PC-9 (cell line): ENCODE measurements at regions not wholly inside any gene's neighbourhood (a gene's known extent, or its start where the extent isn't known, plus 50 kb on each side); places are given as distances from the start of the nearest gene placed in this dataset.

ENCODE experiments used
- EZH2 ChIP-seq: fragments of 200-600 bp; sonication (generic); IDR thresholded peaks from 2 replicates; pipeline ENCODE4 v1.8.0; 2017; ENCODE audit warnings: antibody characterized with exemption, low read depth
- TF ChIP-seq, protein P1 (sequence below): fragments of 200-600 bp; sonication (generic); conservative IDR thresholded peaks from 2 replicates; pipeline ENCODE4 v1.6.1; 2017; ENCODE audit warnings: mixed run types, antibody characterized with exemption, mild to moderate bottlenecking, moderate library complexity

GRCh38 chr12:97764700-97765099 lies 302.1 kb downstream of the RMST start:
- no peak for TF ChIP-seq EZH2
- TF ChIP-seq, protein P1, sequence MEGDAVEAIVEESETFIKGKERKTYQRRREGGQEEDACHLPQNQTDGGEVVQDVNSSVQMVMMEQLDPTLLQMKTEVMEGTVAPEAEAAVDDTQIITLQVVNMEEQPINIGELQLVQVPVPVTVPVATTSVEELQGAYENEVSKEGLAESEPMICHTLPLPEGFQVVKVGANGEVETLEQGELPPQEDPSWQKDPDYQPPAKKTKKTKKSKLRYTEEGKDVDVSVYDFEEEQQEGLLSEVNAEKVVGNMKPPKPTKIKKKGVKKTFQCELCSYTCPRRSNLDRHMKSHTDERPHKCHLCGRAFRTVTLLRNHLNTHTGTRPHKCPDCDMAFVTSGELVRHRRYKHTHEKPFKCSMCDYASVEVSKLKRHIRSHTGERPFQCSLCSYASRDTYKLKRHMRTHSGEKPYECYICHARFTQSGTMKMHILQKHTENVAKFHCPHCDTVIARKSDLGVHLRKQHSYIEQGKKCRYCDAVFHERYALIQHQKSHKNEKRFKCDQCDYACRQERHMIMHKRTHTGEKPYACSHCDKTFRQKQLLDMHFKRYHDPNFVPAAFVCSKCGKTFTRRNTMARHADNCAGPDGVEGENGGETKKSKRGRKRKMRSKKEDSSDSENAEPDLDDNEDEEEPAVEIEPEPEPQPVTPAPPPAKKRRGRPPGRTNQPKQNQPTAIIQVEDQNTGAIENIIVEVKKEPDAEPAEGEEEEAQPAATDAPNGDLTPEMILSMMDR: no peak
